ENCODE measurements at regions not wholly inside any gene's neighbourhood (a gene's known extent, or its start where the extent isn't known, plus 50 kb on each side); places are given as distances from the start of the nearest gene placed in this dataset.

DNA sequence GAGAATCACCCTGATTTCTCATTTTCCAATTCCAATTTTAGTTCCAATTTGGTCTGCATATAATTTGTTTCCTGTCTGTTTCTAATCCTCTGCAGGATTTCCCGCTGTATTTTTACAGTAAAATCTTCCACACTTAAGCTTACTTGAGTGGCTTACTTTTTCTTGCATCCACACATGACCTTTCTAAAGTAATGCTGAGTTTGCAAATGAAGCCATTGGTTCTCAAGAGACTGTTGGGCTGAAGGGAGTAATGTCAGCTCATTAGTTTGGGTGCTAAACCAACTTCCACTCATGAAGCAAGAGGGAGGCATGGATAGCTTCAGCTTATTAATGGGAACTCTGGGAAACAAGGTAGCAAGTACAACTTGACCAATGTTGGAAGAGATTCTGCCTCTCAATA is 146.4 kb downstream of the SNX10 start:
- DNase-seq (ENCODE audit: low read depth, low spot score): no peak
- Histone ChIP-seq H3K9me3 (ENCODE audit: insufficient read depth, low read length) (peaks cover 9% of the 10 kb centered on the region), H3K4me3 (ENCODE audit: insufficient read length, low read depth) (no peak overlapping the region), H3K36me3 (ENCODE audit: insufficient read depth, insufficient read length, low read length) (no peaks in the 10 kb centered on the region), H3K27me3 (ENCODE audit: insufficient read depth, insufficient read length) (no peaks in the 10 kb centered on the region), H3K4me1 (ENCODE audit: insufficient read depth, insufficient read length) (no peaks in the 10 kb centered on the region), H3K9ac (ENCODE audit: insufficient read length, low read depth) (no peak overlapping the region)
- TF ChIP-seq YY1 (IDR thresholded peaks at IDR 0.05; ENCODE audit: insufficient read depth, insufficient read length): no peak
- no peak for TF ChIP-seq SUZ12 (IDR thresholded peaks at IDR 0.05; ENCODE audit: extremely low read depth, insufficient read depth, insufficient read length)
- TF ChIP-seq ZNF274 (IDR thresholded peaks at IDR 0.05; ENCODE audit: low read depth, low read length): no peak

DNA sequence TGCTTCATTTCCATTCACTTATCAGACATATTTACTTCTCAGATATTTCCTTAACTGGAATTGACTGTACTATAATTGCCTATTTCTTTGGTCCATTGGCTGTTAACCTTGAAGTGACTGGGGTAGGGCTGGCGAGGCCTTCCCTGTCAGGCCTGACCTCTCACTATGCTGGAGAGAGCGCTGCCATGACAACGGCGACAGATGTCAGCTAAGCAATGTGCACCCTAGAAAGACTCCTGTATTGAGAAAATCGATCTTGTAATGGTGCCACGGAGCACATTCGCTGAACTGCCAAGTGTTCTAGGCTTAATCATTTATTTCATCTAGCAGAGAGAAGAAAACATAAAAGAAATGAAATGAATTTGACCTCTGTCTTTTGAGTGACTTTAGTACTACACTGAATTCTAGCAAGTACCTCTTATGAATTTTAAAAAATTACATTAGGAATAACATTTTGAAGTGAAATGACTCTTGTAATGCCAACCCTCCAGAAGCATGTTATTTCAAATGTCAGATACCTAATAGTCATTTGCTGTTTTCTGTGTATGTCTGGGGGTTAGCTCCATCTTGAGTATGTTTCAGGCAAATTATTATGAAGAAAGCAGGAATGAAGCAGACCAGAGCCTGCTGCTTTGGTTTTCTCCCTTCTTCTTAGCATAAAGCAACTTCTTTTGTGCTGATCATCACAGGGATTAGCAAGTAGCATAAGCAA is 148.0 kb downstream of the SNX10 start:
- Histone ChIP-seq H3K4me1 (ENCODE audit: insufficient read depth, insufficient read length) (no peaks in the 10 kb centered on the region), H3K9me3 (ENCODE audit: insufficient read depth, low read length) (peaks cover 9% of the 10 kb centered on the region), H3K27me3 (ENCODE audit: insufficient read depth, insufficient read length) (no peaks in the 10 kb centered on the region), H3K4me3 (ENCODE audit: insufficient read length, low read depth) (no peak overlapping the region), H3K36me3 (ENCODE audit: insufficient read depth, insufficient read length, low read length) (no peaks in the 10 kb centered on the region), H3K9ac (ENCODE audit: insufficient read length, low read depth) (no peak overlapping the region)
- no peak for DNase-seq (ENCODE audit: low read depth, low spot score)
- TF ChIP-seq YY1 (IDR thresholded peaks at IDR 0.05; ENCODE audit: insufficient read depth, insufficient read length): no peak
- no peak for TF ChIP-seq ZNF274 (IDR thresholded peaks at IDR 0.05; ENCODE audit: low read depth, low read length)
- TF ChIP-seq SUZ12 (IDR thresholded peaks at IDR 0.05; ENCODE audit: extremely low read depth, insufficient read depth, insufficient read length): no peak

DNA sequence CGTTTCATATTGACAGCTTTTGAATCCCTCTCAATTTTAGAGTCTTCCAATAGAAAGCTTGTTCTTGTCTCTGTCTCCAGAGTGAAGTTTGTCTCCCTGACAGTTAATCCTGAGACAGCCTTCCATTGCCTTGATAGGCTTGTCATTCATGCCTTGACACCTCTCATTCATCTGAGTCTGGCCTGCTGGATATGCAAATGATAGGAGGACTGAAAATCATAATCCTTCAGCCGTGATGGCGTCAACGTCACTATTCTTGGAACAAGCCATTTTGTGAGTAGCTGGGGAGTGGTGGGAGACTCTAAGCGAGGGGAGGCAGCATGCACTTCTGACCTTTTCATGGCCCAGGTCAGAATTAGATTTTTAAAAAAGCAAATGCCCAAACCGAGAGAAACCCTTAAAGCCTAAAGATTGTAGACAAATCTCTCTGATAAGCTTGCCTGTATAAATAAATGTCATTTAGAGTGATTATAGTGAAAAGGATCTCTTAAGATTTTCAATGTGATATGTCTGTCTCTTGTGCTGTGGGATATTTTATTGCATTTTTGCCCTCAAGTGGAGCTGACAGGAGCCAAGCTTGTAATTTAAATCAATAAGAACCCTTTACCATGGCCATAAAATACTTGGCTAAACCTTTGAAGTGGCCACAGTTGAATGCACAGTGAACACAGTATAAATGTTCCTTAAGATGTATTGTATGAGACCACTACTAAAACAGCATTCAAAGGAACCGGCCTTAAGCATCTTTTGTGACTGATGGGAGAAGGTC is 148.8 kb downstream of the SNX10 start:
- Histone ChIP-seq H3K27me3 (ENCODE audit: insufficient read depth, insufficient read length) (no peaks in the 10 kb centered on the region), H3K9me3 (ENCODE audit: insufficient read depth, low read length) (peaks cover 9% of the 10 kb centered on the region), H3K36me3 (ENCODE audit: insufficient read depth, insufficient read length, low read length) (no peaks in the 10 kb centered on the region), H3K4me3 (ENCODE audit: insufficient read length, low read depth) (no peak overlapping the region), H3K4me1 (ENCODE audit: insufficient read depth, insufficient read length) (no peaks in the 10 kb centered on the region), H3K9ac (ENCODE audit: insufficient read length, low read depth) (no peak overlapping the region)
- no peak for DNase-seq (ENCODE audit: low read depth, low spot score)
- TF ChIP-seq YY1 (IDR thresholded peaks at IDR 0.05; ENCODE audit: insufficient read depth, insufficient read length): no peak
- no peak for TF ChIP-seq ZNF274 (IDR thresholded peaks at IDR 0.05; ENCODE audit: low read depth, low read length)
- TF ChIP-seq SUZ12 (IDR thresholded peaks at IDR 0.05; ENCODE audit: extremely low read depth, insufficient read depth, insufficient read length): no peak

DNA sequence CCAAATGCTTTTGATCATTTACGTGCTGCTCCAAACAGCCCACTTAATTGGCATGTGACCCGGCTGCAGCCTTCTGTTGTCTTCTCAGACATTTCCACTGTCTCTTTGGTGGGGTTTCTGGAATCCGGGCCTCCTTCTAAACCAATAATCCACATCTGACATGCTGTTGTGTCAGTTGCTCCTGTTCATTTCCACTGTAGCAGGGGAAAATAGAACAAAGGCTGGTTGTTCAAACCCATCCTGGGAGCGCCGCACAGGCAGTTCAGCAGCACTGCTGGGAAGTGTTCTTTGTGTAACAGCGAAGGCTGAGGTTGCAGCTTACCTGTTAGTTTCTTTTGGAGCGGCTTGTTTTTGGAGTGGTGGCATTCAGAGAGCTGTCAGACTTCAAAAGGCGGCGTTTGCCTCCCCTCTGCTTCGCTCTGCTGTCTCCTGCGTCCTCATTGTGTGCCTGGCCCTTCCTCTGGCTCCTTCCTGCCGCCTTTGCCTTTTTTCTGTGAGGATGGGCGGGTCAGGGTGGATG is 149.4 kb downstream of the SNX10 start:
- no peaks in the 10 kb centered on the region for H3K36me3 ChIP-seq (ENCODE audit: insufficient read depth, insufficient read length, low read length)
- no peak overlapping the region for H3K9ac ChIP-seq (ENCODE audit: insufficient read length, low read depth)
- DNase-seq (ENCODE audit: low read depth, low spot score): no peak
- no peak for TF ChIP-seq ZNF274 (IDR thresholded peaks at IDR 0.05; ENCODE audit: low read depth, low read length)
- no peak for TF ChIP-seq YY1 (IDR thresholded peaks at IDR 0.05; ENCODE audit: insufficient read depth, insufficient read length)
- TF ChIP-seq SUZ12 (IDR thresholded peaks at IDR 0.05; ENCODE audit: extremely low read depth, insufficient read depth, insufficient read length): no peak
- no peak overlapping the region for H3K4me3 ChIP-seq (ENCODE audit: insufficient read length, low read depth)
- H3K4me1 ChIP-seq (ENCODE audit: insufficient read depth, insufficient read length): no peaks in the 10 kb centered on the region
- H3K27me3 ChIP-seq (ENCODE audit: insufficient read depth, insufficient read length): no peaks in the 10 kb centered on the region
- H3K9me3 ChIP-seq (ENCODE audit: insufficient read depth, low read length): peaks cover 9% of the 10 kb centered on the region

DNA sequence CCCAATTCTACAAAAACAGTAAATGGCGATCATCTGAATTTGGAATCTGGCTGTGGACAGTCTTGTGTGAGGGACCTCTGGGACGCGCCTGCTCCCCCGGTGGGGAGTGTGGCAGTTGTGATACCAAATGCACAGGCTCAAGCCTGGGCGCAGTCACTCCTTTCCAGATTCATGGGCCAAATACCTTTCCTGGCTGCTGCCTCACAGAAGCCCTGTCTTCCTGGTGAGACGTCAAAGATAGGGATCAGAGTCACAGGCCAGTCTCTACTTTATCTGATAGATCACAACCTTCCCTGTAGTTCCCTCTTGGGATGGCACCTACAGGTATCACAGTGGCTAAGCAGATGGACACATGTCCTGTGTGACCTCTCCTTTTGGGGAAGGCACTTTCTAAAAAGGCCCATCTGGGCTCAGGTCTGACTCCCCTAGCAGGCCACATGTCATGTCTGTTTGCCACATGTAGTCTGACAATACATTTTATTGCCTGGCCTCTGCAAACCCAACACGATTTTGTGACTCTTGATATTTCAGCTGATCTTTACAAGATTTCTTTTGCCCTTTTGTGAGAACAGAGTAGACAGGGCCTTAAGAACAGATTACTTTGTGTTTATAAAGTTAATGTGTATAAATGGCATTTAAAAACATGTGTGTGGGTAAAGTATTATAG is 150.1 kb downstream of the SNX10 start:
- Histone ChIP-seq H3K4me1 (ENCODE audit: insufficient read depth, insufficient read length) (no peaks in the 10 kb centered on the region), H3K4me3 (ENCODE audit: insufficient read length, low read depth) (no peak overlapping the region), H3K9ac (ENCODE audit: insufficient read length, low read depth) (no peak overlapping the region), H3K27me3 (ENCODE audit: insufficient read depth, insufficient read length) (no peaks in the 10 kb centered on the region), H3K9me3 (ENCODE audit: insufficient read depth, low read length) (peaks cover 6% of the 10 kb centered on the region), H3K36me3 (ENCODE audit: insufficient read depth, insufficient read length, low read length) (no peaks in the 10 kb centered on the region)
- no peak for TF ChIP-seq ZNF274 (IDR thresholded peaks at IDR 0.05; ENCODE audit: low read depth, low read length)
- no peak for TF ChIP-seq YY1 (IDR thresholded peaks at IDR 0.05; ENCODE audit: insufficient read depth, insufficient read length)
- no peak for TF ChIP-seq SUZ12 (IDR thresholded peaks at IDR 0.05; ENCODE audit: extremely low read depth, insufficient read depth, insufficient read length)
- no peak for DNase-seq (ENCODE audit: low read depth, low spot score)

DNA sequence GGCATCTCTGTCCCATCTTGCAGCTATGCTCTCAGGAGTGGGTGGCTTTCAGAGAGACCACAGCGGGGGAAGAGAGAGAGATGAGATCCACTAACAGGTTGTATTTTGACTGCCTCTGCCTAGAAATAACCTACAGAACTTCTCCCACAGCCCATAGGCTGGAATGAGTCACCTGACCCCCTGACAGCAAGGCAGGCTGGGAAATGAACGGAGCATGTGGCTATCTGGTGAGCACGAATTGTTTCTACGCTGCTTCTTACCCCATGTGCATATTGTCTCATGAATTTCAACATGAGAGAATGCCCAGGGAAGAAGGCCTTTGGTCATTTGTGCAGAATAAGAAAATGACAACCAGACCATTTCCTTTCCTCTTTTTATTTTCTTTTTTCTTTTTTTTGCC is 151.3 kb downstream of the SNX10 start:
- H3K4me3 ChIP-seq (ENCODE audit: insufficient read length, low read depth): no peak overlapping the region
- no peak for DNase-seq (ENCODE audit: low read depth, low spot score)
- no peaks in the 10 kb centered on the region for H3K4me1 ChIP-seq (ENCODE audit: insufficient read depth, insufficient read length)
- TF ChIP-seq ZNF274 (IDR thresholded peaks at IDR 0.05; ENCODE audit: low read depth, low read length): no peak
- no peak for TF ChIP-seq YY1 (IDR thresholded peaks at IDR 0.05; ENCODE audit: insufficient read depth, insufficient read length)
- no peak for TF ChIP-seq SUZ12 (IDR thresholded peaks at IDR 0.05; ENCODE audit: extremely low read depth, insufficient read depth, insufficient read length)
- no peaks in the 10 kb centered on the region for H3K27me3 ChIP-seq (ENCODE audit: insufficient read depth, insufficient read length)
- H3K9me3 ChIP-seq (ENCODE audit: insufficient read depth, low read length): no peaks in the 10 kb centered on the region; the same call in 1 of the 2 replicates
- no peak overlapping the region for H3K9ac ChIP-seq (ENCODE audit: insufficient read length, low read depth)
- no peaks in the 10 kb centered on the region for H3K36me3 ChIP-seq (ENCODE audit: insufficient read depth, insufficient read length, low read length)

DNA sequence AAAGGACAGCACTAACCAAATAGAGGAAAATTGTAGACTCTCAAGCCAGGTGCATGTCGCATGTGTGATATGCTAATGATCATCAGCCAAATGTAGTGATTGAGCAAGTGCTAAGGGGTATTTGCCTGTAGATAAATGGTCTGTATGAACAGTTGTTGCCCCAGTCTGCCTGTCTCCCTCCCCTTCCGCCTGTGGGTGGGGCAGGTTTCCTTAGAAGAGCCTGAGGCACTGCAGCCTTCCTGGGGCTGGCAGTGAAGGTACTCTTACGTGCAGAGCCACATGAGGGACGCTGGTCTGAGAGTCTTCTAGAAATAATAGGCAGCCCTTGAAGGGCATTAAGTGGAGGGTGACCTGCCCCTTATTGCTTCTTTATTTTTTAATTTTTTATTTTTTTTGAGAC is 152.1 kb downstream of the SNX10 start:
- no peak for TF ChIP-seq ZNF274 (IDR thresholded peaks at IDR 0.05; ENCODE audit: low read depth, low read length)
- DNase-seq (ENCODE audit: low read depth, low spot score): no peak
- no peak overlapping the region for H3K4me3 ChIP-seq (ENCODE audit: insufficient read length, low read depth)

More for the DNA sequence above, 152.1 kb downstream of the SNX10 start:
- Histone ChIP-seq H3K36me3 (ENCODE audit: insufficient read depth, insufficient read length, low read length) (no peaks in the 10 kb centered on the region), H3K9me3 (ENCODE audit: insufficient read depth, low read length) (no peaks in the 10 kb centered on the region; the same call in 1 of the 2 replicates), H3K4me1 (ENCODE audit: insufficient read depth, insufficient read length) (no peaks in the 10 kb centered on the region), H3K9ac (ENCODE audit: insufficient read length, low read depth) (no peak overlapping the region), H3K27me3 (ENCODE audit: insufficient read depth, insufficient read length) (no peaks in the 10 kb centered on the region)
